ENCODE measurements at regions not wholly inside any gene's neighbourhood (a gene's known extent, or its start where the extent isn't known, plus 50 kb on each side); places are given as distances from the start of the nearest gene placed in this dataset.
"Not testable (repeated sequence)": the region's sequence is repeated elsewhere in the genome, so short reads cannot be mapped to it uniquely, and the experiment has no call there.

- Histone ChIP-seq H3K27ac (ENCODE audit: low read depth in 2 of 2, low read length in 2 of 2) (no peak overlapping the region), H3K27me3 (ENCODE audit: control insufficient read depth, insufficient read depth, low read length) (no peaks in the 10 kb centered on the region), H3K9me3 (ENCODE audit: control insufficient read depth in 2 of 3, insufficient read depth in 1 of 3, low read length in 3 of 3) (no peaks in the 10 kb centered on the region), H3K36me3 (ENCODE audit: control insufficient read depth in 2 of 3, insufficient read depth in 3 of 3, low read length in 3 of 3) (no peaks in the 10 kb centered on the region), H3K4me3 (ENCODE audit: low read length in 3 of 3) (no peak overlapping the region), H3K4me1 (ENCODE audit: control insufficient read depth in 2 of 3, insufficient read depth in 2 of 3, low read depth in 1 of 3, low read length in 3 of 3) (no peaks in the 10 kb centered on the region), H3K9ac (ENCODE audit: low read length in 3 of 3) (no peak overlapping the region)
- TF ChIP-seq CTCF (IDR thresholded peaks at IDR 0.05; ENCODE audit: borderline replicate concordance, extremely low read depth, insufficient read depth): no peak
- FAIRE-seq (no peak), DNase-seq (no peak)
- intact Hi-C loops (cut with DNase I): no loop called here
Observed at GRCh38 chr14:30356438-30357202, 202.3 kb upstream of the G2E3 start.

GRCh38 chr14:30357791-30358190, 201.2 kb upstream of the G2E3 start:
- DNase-seq (no peak), FAIRE-seq (no peak)
- H3K4me3 ChIP-seq (ENCODE audit: low read length in 3 of 3): no peak overlapping the region
- no peaks in the 10 kb centered on the region for H3K9me3 ChIP-seq (ENCODE audit: control insufficient read depth in 2 of 3, insufficient read depth in 1 of 3, low read length in 3 of 3)
- intact Hi-C loops (cut with DNase I): no loop called here
- no peaks in the 10 kb centered on the region for H3K27me3 ChIP-seq (ENCODE audit: control insufficient read depth, insufficient read depth, low read length)
- H3K27ac ChIP-seq (ENCODE audit: low read depth in 2 of 2, low read length in 2 of 2): no peak overlapping the region
- H3K36me3 ChIP-seq (ENCODE audit: control insufficient read depth in 2 of 3, insufficient read depth in 3 of 3, low read length in 3 of 3): no peaks in the 10 kb centered on the region
- H3K9ac ChIP-seq (ENCODE audit: low read length in 3 of 3): no peak overlapping the region
- no peaks in the 10 kb centered on the region for H3K4me1 ChIP-seq (ENCODE audit: control insufficient read depth in 2 of 3, insufficient read depth in 2 of 3, low read depth in 1 of 3, low read length in 3 of 3)
- TF ChIP-seq CTCF (IDR thresholded peaks at IDR 0.05; ENCODE audit: borderline replicate concordance, extremely low read depth, insufficient read depth): no peak

- FAIRE-seq: no peak
- DNase-seq: peak in 1 of 5 donors; percentile 1
- no peak for TF ChIP-seq CTCF (IDR thresholded peaks at IDR 0.05; ENCODE audit: borderline replicate concordance, extremely low read depth, insufficient read depth)
- no peaks in the 10 kb centered on the region for H3K36me3 ChIP-seq (ENCODE audit: control insufficient read depth in 2 of 3, insufficient read depth in 3 of 3, low read length in 3 of 3)
- H3K4me3 ChIP-seq (ENCODE audit: low read length in 3 of 3): no peak overlapping the region
- no peaks in the 10 kb centered on the region for H3K4me1 ChIP-seq (ENCODE audit: control insufficient read depth in 2 of 3, insufficient read depth in 2 of 3, low read depth in 1 of 3, low read length in 3 of 3)
- H3K27ac ChIP-seq (ENCODE audit: low read depth in 2 of 2, low read length in 2 of 2): no peak overlapping the region
- intact Hi-C loops (cut with DNase I): no loop called here
- no peak overlapping the region for H3K9ac ChIP-seq (ENCODE audit: low read length in 3 of 3)
- H3K9me3 ChIP-seq (ENCODE audit: control insufficient read depth in 2 of 3, insufficient read depth in 1 of 3, low read length in 3 of 3): no peaks in the 10 kb centered on the region
- no peaks in the 10 kb centered on the region for H3K27me3 ChIP-seq (ENCODE audit: control insufficient read depth, insufficient read depth, low read length)
Observed at GRCh38 chr14:30362369-30363218, 196.4 kb upstream of the G2E3 start.

GRCh38 chr14:30363219-30363880, 195.6 kb upstream of the G2E3 start:
- H3K9me3 ChIP-seq (ENCODE audit: control insufficient read depth in 2 of 3, insufficient read depth in 1 of 3, low read length in 3 of 3); H3K27ac ChIP-seq (ENCODE audit: low read depth in 2 of 2, low read length in 2 of 2); intact Hi-C loops (cut with DNase I); H3K9ac ChIP-seq (ENCODE audit: low read length in 3 of 3); H3K4me1 ChIP-seq (ENCODE audit: control insufficient read depth in 2 of 3, insufficient read depth in 2 of 3, low read depth in 1 of 3, low read length in 3 of 3); H3K27me3 ChIP-seq (ENCODE audit: control insufficient read depth, insufficient read depth, low read length); H3K36me3 ChIP-seq (ENCODE audit: control insufficient read depth in 2 of 3, insufficient read depth in 3 of 3, low read length in 3 of 3); H3K4me3 ChIP-seq (ENCODE audit: low read length in 3 of 3); FAIRE-seq; DNase-seq: not testable (repeated sequence)
